ENCODE measurements at regions not wholly inside any gene's neighbourhood (a gene's known extent, or its start where the extent isn't known, plus 50 kb on each side); places are given as distances from the start of the nearest gene placed in this dataset.
A peak's percentile ranks its signal among the peaks of the same experiment; 100 is the strongest.

- Histone ChIP-seq H3K27ac (ENCODE audit: extremely low read length, insufficient read depth, low read length) (no peak overlapping the region), H2AFZ (ENCODE audit: low read length) (no peak overlapping the region), H3K9ac (ENCODE audit: insufficient read depth, low read depth, low read length) (no peak overlapping the region), H4K20me1 (ENCODE audit: insufficient read depth, low read length) (no peaks in the 10 kb centered on the region), H3K27me3 (ENCODE audit: control insufficient read depth in 1 of 2, insufficient read depth in 2 of 2, low read length in 2 of 2) (peaks cover 0 to 2% of the 10 kb centered on the region in 2 experiments; a peak in 1 of 5 replicates), H3K79me2 (ENCODE audit: insufficient read depth, low read length) (no peaks in the 10 kb centered on the region), H3K4me1 (ENCODE audit: insufficient read depth, low read length) (no peaks in the 10 kb centered on the region), H3K36me3 (replicated peaks in 1 of 2; ENCODE audit: control insufficient read depth in 1 of 2, insufficient read depth in 2 of 2, low read length in 2 of 2) (no peaks in the 10 kb centered on the region), H3K9me3 (ENCODE audit: low read length) (no peaks in the 10 kb centered on the region), H3K4me3 (replicated peaks in 1 of 3; ENCODE audit: insufficient read depth in 1 of 3, low read depth in 2 of 3, low read length in 3 of 3) (no peak overlapping the region), H3K4me2 (ENCODE audit: low read depth, low read length) (no peak overlapping the region)
- intact Hi-C loops (cut with micrococcal nuclease; ENCODE audit: unreplicated experiment) (no loop called here), in situ Hi-C loops (cut with HindIII; ENCODE audit: extremely low pct_ligation_motif_present, low pct_unique_long_range_greater_than_20kb) (no loop called here)
- POLR2A ChIA-PET = no interaction called here
- CTCF ChIA-PET (ENCODE audit: low intra/inter-chr PET ratio, low total read pairs) = no interaction called here
- BruUV-seq (replicated peaks) = no TSS peak
- WGBS (ENCODE audit: low lambda C conversion rate) = 7% methylated on average over 9 of the region's 9 CpGs
- FAIRE-seq (peak; percentile 4), DNase-seq (ENCODE audit: low spot score) (no peak), ATAC-seq (no peak)
- no peak for TF ChIP-seq ZNF788 (CRISPR knock-in tag; IDR thresholded peaks at IDR 0.05; ENCODE audit: borderline replicate concordance)
- TF ChIP-seq ZNF772 (CRISPR knock-in tag; IDR thresholded peaks at IDR 0.05) = no peak
- no peak for TF ChIP-seq YY1 (IDR thresholded peaks at IDR 0.05; ENCODE audit: insufficient read depth, insufficient replicate concordance, low read depth, low read length)
- TF ChIP-seq, protein P1, sequence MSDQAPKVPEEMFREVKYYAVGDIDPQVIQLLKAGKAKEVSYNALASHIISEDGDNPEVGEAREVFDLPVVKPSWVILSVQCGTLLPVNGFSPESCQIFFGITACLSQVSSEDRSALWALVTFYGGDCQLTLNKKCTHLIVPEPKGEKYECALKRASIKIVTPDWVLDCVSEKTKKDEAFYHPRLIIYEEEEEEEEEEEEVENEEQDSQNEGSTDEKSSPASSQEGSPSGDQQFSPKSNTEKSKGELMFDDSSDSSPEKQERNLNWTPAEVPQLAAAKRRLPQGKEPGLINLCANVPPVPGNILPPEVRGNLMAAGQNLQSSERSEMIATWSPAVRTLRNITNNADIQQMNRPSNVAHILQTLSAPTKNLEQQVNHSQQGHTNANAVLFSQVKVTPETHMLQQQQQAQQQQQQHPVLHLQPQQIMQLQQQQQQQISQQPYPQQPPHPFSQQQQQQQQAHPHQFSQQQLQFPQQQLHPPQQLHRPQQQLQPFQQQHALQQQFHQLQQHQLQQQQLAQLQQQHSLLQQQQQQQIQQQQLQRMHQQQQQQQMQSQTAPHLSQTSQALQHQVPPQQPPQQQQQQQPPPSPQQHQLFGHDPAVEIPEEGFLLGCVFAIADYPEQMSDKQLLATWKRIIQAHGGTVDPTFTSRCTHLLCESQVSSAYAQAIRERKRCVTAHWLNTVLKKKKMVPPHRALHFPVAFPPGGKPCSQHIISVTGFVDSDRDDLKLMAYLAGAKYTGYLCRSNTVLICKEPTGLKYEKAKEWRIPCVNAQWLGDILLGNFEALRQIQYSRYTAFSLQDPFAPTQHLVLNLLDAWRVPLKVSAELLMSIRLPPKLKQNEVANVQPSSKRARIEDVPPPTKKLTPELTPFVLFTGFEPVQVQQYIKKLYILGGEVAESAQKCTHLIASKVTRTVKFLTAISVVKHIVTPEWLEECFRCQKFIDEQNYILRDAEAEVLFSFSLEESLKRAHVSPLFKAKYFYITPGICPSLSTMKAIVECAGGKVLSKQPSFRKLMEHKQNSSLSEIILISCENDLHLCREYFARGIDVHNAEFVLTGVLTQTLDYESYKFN (CRISPR knock-in tag; conservative IDR thresholded peaks at IDR 0.05) = no peak
- no peak for TF ChIP-seq KDM5B (CRISPR knock-in tag; IDR thresholded peaks at IDR 0.05; ENCODE audit: borderline replicate concordance)
- no peak for TF ChIP-seq TBP (CRISPR knock-in tag; IDR thresholded peaks at IDR 0.05)
These were observed 414.7 kb upstream of the SPRED2 start for GRCh38 chr2:65846989-65847678.
